ENCODE measurements at regions not wholly inside any gene's neighbourhood (a gene's known extent, or its start where the extent isn't known, plus 50 kb on each side); places are given as distances from the start of the nearest gene placed in this dataset.
"Not testable (repeated sequence)": the region's sequence is repeated elsewhere in the genome, so short reads cannot be mapped to it uniquely, and the experiment has no call there.

GRCh38 chr3:34159613-34160420, 361.4 kb downstream of the PDCD6IP start:
- no peaks in the 10 kb centered on the region for H3K9me3 ChIP-seq
- H3K27me3 ChIP-seq: no peaks in the 10 kb centered on the region
- no peaks in the 10 kb centered on the region for H3K4me1 ChIP-seq
- no peak overlapping the region for H3K4me3 ChIP-seq
- intact Hi-C loops (cut with DNase I): no loop called here
- no peak for DNase-seq
- no peak overlapping the region for H3K27ac ChIP-seq
- WGBS, 2 donors: 54 to 62% methylated on average over 4 of the region's 4 CpGs
- TF ChIP-seq, protein P1, sequence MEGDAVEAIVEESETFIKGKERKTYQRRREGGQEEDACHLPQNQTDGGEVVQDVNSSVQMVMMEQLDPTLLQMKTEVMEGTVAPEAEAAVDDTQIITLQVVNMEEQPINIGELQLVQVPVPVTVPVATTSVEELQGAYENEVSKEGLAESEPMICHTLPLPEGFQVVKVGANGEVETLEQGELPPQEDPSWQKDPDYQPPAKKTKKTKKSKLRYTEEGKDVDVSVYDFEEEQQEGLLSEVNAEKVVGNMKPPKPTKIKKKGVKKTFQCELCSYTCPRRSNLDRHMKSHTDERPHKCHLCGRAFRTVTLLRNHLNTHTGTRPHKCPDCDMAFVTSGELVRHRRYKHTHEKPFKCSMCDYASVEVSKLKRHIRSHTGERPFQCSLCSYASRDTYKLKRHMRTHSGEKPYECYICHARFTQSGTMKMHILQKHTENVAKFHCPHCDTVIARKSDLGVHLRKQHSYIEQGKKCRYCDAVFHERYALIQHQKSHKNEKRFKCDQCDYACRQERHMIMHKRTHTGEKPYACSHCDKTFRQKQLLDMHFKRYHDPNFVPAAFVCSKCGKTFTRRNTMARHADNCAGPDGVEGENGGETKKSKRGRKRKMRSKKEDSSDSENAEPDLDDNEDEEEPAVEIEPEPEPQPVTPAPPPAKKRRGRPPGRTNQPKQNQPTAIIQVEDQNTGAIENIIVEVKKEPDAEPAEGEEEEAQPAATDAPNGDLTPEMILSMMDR (IDR thresholded peaks at IDR 0.05): no peak
- TF ChIP-seq POLR2A (IDR thresholded peaks at IDR 0.05): no peak
- H3K36me3 ChIP-seq: no peaks in the 10 kb centered on the region

- H3K36me3 ChIP-seq; H3K9me3 ChIP-seq; H3K27me3 ChIP-seq; DNase-seq; H3K27ac ChIP-seq; H3K4me3 ChIP-seq; H3K4me1 ChIP-seq; intact Hi-C loops (cut with DNase I): not testable (repeated sequence)
- WGBS, 2 donors: 80 to 96% methylated on average over 1 to 8 of the region's 8 CpGs
These were observed 371.2 kb downstream of the PDCD6IP start for GRCh38 chr3:34169636-34170035.

- intact Hi-C loops (cut with DNase I): no loop called here
- DNase-seq: no peak
- H3K9me3 ChIP-seq: no peaks in the 10 kb centered on the region
- TF ChIP-seq, protein P1 (IDR thresholded peaks at IDR 0.05): no peak
- no peak for TF ChIP-seq POLR2A (IDR thresholded peaks at IDR 0.05)
- H3K36me3 ChIP-seq: no peaks in the 10 kb centered on the region
- H3K4me1 ChIP-seq: no peaks in the 10 kb centered on the region
- no peak overlapping the region for H3K4me3 ChIP-seq
- H3K27me3 ChIP-seq: no peaks in the 10 kb centered on the region
- no peak overlapping the region for H3K27ac ChIP-seq
These were observed 376.3 kb downstream of the PDCD6IP start for GRCh38 chr3:34174740-34175139.

- intact Hi-C loops (cut with DNase I): no loop called here
- DNase-seq: no peak
- 70 to 72% methylated on average over 2 of the region's 2 CpGs for WGBS, 2 donors
- Histone ChIP-seq H3K4me3 (no peak overlapping the region), H3K27me3 (no peaks in the 10 kb centered on the region), H3K36me3 (no peaks in the 10 kb centered on the region), H3K4me1 (no peaks in the 10 kb centered on the region), H3K9me3 (no peaks in the 10 kb centered on the region), H3K27ac (no peak overlapping the region)
- TF ChIP-seq, protein P1 (IDR thresholded peaks at IDR 0.05): no peak
- TF ChIP-seq POLR2A (IDR thresholded peaks at IDR 0.05): no peak
These were observed 377.3 kb downstream of the PDCD6IP start for GRCh38 chr3:34175636-34176176.

- H3K36me3 ChIP-seq: no peaks in the 10 kb centered on the region
- no peak overlapping the region for H3K4me3 ChIP-seq
- no peak for TF ChIP-seq POLR2A (IDR thresholded peaks at IDR 0.05)
- TF ChIP-seq, protein P1 (IDR thresholded peaks at IDR 0.05): no peak
- H3K9me3 ChIP-seq: no peaks in the 10 kb centered on the region
- no peak for DNase-seq
- no peak overlapping the region for H3K27ac ChIP-seq
- no peaks in the 10 kb centered on the region for H3K4me1 ChIP-seq
- no peaks in the 10 kb centered on the region for H3K27me3 ChIP-seq
- intact Hi-C loops (cut with DNase I): no loop called here
These were observed 378.3 kb downstream of the PDCD6IP start for GRCh38 chr3:34176723-34177122.

Data from esophagus squamous epithelium (tissue), 5 donors.